Left kidney (tissue), 1 donor: ENCODE measurements at regions not wholly inside any gene's neighbourhood (a gene's known extent, or its start where the extent isn't known, plus 50 kb on each side); places are given as distances from the start of the nearest gene placed in this dataset.

Source experiments
- DNase-seq: peaks from one replicate; pipeline ENCODE4 v3.0.0-alpha.2; 2013

DNA sequence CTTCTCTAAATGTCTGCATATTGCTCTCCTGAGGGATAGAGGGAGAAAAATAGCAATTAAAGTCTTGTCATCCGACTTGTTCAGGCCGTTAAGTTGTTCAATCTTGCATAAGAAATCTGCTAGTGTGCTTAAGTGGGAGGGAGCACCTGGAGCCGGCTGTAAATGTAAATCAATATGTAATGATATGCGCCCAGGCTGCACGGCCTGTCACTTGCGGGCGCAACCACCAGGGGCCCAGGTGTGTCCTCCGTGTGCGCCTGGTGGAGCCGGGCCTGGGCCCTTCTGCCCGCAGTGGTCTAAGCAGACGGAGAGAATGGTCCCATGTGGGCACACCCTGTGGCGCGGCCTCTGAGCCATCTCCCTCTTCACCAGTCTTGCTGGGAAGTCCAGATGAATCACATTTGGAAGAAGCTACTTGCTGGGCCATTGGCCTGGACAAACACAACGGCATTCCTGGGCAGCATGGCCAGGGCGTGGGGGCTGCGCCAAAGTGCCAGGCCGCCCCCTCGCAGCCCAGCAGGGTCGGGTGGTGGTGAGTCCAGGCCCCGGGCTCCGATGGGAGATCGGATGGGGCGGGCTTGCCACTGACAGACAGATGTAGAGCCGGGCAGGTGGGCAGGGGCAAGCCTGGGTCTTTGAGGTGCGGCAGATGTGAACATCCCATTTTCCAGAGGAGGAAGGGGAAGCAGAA, 193.3 kb upstream of the C14orf180 start:
- no peak for DNase-seq

DNA sequence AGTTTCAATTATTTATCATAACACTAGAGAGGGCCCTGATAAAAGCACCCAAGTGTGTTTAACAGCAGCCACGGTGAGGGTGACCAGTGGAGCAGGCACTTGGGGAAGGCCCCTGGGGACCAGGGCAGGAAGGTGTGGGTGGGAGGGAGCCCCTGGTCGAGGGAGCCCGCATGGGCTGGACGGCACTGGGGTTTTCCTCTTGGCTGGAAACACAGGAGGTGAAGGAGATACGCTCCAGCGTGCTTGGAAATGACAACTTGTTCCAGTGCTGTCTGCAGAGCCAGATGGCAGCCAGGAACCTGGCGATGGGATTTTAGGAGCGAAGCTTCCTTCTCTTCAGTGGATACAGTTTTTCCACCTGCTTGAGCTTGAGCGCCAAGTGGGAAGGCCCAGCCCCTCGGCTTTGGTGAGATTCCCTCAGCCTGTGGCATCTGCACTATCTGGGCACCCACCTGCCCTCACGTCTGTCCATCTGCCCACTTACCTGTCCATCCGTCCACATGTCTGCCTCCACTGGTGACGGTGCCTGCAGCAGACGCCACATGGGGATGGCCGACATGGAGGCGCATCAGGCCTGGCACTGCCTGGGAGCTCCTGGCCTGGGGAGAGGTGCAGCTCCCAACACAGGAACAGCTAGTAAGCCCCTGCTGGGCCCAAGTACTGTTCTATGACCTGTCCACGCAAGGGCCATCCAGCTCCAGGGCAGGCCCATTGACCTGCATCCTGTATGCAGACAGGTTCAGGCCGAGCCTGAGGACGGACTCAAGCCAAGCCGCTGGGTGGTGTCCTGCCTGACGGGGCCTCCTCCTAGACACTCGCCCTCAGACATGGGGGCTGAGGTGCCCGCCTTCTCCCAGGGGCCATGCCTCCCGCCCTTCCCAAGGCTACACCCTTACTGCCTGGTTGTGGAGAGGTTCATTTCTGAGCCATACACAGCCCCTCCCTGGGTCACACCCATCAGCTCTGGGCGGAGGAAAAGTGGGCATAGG, 192.2 kb upstream of the C14orf180 start:
- no peak for DNase-seq

DNA sequence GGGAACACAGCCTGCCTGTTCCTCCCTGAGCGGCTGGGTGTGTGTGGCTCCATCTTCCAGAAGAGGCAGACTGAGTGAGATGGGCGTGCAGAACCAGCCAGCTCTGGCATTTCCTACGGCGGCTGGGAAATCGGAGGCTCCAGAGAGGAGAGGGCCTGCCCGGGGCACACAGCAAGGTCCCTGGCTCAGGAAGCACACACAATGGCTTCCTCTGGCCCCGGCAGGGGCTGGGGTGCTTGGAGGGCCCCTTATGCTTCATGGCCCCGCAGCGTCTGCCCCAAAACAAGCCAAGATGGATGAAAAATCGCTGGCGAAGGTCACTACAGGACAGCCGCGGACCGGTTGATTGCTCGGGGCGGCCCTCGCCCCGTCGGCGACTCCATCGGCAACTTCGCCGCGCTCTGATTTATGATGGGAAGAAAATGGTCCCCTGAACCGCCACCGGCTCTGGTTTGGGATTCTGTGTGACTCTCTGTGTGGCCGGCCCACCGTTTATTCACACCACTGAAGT, 191.5 kb upstream of the C14orf180 start:
- no peak for DNase-seq

DNA sequence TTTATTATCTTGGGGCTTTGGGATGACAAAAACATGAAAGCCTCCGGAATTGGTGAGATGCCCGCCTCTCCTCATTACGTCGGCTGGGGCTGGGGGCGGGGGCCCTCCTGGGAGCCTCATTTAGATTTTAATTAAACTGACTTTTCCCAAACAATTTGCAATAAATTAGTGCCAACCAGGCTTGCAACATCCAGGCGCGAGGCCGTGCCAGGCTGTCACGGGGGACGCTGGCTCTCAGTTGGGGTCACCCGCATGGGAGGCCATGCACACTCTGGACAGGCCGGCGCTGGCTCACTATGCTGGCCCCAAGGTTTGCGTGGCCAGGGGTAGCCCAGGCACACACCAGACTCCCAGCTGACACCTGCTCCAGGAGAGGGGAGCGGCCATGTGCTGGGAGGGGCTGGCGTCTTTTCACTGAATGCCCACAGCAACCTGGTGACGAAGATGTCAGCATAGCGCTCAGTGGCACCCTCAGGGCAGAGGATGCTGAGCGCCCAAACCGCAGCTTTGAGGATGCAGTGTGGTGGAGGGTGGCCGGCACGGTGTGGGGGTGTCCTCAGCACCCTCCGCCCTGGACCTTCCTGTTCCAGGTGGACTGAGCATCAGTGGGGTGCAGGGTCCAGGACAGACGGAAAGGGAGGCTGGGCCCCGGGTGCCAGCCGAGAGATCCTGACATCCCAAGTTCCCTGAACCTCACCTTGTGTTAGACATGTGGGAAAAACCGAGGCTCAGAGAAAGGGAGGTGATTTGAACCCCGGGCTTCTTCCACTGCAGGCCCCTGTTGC, 190.8 kb upstream of the C14orf180 start:
- no peak for DNase-seq

DNA sequence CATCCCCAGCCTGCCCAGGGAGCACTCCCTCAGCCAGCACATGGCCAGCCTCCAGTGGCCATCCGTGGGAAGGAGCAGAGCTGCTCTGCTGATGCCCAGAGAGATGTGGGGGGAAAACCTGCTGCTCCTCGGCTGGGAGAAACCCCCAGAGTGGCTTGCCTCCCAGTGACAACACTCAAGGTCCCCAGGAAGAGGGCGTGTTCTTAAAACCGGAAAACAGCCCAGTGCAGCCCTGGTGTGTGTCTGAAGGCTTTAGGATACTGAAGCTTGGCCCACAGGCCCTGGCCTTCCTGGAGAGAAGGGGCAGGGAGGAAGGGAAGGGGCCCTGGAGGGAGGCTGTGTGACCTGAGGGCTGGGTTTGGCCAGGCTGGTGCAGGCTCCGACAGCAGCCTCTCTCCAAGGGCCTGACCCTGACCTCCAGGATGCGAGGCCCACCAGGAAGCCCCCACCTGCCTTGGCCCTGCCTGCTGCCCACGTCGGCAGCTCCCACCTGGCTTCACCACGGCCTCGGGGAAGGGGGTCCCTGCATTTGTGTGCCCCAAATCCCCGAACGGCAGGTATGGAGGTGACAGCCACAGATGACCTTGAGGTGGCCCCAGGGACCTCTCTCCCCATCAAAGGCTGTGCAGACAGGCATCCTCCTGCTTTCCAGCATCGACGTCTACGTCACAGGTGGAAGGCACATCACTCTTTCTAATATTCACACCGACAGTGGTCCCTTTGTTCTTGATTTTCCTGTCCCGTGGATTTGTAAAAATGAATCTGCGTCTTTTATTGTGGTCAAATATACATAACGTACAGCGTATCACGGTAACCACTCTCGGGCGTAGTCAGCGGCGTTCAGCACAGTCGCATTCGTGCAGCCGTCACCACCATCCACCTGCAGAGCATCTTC, 190.0 kb upstream of the C14orf180 start:
- DNase-seq: no peak

DNA sequence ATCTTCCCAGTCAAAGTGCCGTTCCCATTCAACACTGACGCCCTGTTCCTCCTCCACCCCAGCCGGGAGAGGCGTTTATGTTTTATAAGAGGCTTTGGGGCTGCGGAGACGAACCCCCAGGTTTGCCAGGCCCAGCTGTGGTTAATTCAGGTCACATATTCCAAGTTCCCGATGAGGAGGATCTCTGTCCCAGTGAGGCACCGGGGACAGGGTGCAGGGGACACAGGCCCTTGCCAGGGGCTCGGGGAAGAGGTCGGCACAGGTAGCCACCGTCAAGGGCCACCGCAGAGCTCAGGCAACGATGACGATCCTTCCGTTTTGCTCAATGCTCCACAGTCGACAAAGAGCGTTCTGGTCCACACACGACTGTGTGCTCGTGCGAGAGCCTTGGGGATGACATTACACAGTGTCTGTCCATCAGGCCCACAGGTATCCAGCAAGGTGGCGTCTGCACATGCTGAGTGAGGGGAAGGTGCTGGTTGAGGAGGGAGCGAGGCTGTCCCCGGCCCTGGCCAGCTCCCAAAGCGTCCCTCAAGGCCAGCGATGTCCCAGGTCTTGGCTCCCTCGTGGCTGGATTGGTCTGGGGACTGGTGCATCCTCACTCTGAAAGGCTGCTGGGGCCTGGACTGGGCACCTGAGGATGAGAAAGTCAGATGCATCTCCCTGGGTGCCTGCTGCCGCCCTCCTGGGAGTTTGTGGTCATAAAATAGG, 189.2 kb upstream of the C14orf180 start:
- DNase-seq: no peak

DNA sequence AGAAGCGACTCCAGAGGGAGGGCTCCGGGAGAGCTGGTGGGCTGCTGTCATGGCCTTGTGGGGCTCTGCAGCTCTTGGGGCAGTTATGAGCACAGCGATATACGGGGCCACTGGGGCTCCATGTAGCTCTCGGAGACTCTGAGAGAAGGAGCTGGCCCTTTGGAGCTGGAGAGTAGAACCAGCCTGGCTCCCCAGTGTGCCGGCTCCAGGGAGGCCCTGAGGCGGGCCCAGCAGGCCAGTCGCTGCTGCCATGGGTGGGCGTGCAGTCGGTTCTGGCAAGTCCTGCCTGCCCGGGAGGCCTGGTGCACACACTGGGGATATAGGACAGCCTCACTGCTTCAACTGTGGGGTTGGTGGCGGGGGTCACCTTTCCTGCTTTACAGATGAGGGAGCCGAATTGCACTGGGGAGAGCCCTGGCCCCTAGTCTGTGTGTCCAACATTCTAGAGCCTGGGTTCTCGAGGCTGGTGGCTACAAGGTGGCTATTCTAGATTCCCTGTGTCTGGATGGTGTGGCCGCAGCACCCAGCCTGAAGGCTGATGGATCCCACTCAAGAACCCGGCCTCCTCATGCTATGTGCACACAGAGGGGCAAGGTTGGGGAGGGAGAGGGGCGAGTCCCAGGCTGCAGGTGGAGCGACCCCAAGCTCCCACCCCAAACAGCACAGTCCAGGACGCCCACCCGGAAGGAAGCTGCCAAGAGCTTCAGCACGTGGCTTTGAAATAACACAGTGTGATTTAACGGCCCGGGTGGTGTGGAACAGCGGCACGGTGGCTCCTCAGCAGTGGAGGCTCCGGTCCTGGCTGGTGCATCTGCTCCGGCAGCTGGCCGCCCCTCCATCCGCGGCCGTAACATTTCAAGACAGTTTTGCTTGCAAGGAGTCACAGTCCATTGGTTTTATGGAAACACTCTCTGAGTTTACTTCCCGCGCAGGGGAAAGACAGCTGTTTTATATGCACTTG, 188.3 kb upstream of the C14orf180 start:
- DNase-seq: no peak

DNA sequence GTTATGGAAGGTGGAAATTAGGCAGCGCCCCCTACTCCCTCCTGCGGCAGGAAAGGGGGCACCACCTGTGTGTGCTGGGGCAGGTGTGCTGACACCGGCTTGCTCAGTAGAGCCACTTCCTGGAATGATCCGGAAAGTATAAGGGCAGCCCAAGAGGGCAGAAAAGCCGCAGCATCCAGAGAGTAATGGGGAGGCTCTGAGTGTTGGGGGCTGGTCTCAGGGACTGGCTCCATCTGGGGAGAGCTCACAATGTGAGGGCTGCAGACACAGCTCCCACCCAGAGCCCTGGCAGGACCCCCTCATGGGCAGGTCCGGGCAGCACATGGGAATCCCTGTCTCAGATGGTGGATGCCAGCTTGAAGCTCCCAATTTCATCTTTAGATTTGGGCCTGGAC, 187.6 kb upstream of the C14orf180 start:
- no peak for DNase-seq

DNA sequence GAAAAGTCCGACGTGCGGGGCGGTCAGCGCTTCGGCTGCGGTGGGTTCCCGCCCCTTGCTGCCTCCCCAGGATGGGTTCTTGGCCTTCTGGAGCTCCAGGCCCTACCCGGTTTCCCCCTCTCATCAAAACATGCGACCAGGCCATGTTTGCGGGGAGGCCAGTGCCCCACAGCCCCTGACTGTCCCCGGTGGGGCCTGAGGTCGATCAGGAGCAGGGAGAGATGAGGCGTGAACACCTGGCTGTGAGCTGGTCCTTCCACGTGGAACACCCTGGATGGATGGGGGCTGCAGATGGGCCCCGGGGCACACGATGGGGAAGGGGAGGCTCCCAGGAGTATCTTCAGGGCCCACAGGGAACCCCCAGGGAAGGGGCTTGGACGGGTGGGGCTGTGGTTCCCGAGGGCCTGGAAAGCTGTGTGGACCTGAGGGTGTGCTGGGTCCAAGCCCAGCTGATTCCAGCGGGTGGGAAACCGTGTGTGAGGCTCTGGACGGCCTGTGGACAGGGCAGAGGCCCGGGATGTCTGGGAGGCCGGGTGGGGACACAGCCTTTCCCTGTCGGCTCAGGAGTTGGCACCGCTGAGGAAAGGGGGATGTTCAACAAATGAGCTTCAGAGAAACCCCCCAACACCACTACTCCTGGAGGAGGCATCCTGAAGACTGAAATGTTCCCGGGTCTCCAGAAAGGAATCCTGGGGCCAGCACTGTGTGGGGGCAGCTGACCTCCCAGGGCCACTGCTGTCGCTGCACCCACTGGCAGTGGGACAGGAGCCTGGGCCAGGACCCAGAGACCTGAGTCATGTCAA, 187.0 kb upstream of the C14orf180 start:
- no peak for DNase-seq

DNA sequence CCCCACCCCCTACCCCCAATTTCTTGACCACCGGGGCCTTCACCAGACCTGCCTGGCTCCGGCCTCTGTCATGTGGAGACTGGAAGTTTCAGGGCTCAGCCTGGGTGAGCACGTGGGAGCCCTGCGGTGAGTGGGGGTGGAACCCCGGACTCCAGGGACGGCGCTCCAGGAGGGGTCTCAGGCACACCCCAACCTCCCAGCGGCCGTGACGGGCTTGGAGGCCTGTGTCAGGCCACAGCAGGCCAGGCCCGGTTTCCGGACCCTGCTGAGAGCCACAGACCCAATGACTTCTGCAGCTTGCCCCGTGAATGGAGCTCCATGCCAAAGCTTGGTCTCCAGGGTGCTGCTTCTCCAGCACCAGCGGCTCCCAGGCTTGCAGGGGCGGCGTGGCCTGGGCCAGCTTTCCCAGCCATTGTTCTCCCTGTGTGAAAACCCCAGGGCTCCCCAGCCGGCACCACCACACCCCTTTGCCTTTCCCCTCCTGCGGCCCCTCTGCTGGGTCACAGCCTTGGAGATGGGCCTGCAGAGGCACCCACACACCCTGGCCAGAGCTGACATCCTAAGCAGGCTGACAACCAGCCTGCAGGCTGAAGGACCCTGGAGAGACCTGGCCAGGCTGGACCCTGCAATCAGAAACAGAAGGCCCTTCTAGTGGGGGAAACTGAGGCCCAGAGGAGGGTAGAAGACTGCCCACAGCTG, 186.2 kb upstream of the C14orf180 start:
- no peak for DNase-seq

DNA sequence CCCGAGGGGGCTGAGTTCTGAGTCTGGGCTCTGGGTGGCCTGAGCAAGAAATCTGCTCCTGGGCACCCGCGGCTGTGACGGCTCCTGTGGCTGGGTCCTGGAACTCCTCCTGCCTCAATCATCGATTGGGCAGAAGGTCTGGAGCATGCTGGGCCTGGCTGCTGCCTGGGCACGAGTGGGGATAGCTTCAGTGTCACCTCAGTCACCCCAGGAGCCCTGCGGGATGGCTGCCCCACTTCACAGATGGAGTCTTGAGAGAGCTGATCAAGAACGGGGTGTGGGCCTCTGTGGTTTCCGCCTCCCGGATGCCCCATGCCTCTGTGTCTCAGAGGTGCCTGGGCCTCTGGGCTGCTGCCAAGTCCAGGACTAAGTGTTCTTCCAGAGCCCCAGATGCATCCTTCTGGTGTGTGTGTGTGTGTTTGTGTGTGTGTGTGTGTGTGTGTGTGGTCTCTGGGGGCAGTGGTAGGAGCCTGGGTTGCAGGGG, 185.6 kb upstream of the C14orf180 start:
- no peak for DNase-seq

DNA sequence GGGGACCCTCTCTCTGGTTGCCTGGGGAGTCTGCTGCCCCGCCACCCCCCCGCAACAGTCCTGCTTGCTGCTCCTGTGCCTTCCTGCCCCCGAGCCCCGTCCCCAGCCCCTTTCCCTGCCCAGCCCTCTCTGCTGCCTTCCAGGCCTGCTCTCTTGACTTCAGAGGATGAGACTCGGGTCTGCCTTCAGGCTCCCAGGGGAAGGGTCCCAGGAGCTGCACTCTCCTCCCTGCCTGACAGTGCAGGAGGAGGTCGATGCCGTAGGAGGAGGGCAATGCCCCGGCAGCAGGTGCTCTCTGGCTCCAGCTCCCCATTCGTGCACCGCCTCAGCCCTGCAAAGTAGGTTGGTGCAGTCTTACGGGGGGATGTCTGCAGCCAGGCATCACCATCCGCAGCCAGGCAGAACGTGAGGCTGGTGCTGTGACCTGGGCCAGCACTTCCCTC, 185.1 kb upstream of the C14orf180 start:
- no peak for DNase-seq

DNA sequence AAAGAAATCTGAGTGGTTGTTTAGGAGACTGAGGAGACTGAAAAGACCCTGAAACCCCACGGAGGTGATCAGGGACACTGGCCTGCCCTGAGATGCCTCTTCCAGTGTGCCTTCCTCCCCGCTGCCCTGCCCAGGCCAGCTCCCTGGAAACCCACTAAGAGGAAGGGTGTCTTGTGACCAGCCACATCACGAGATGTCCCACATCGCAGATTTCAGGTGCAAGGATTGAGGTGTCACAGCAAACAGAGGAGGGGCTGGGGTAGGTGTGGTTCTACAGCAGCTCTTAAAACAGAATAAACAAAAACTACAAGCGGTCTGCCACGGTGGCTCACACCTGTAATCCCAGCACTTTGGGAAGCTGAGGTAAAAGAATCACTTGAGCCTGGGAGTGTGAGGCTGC, 184.3 kb upstream of the C14orf180 start:
- DNase-seq: no peak

DNA sequence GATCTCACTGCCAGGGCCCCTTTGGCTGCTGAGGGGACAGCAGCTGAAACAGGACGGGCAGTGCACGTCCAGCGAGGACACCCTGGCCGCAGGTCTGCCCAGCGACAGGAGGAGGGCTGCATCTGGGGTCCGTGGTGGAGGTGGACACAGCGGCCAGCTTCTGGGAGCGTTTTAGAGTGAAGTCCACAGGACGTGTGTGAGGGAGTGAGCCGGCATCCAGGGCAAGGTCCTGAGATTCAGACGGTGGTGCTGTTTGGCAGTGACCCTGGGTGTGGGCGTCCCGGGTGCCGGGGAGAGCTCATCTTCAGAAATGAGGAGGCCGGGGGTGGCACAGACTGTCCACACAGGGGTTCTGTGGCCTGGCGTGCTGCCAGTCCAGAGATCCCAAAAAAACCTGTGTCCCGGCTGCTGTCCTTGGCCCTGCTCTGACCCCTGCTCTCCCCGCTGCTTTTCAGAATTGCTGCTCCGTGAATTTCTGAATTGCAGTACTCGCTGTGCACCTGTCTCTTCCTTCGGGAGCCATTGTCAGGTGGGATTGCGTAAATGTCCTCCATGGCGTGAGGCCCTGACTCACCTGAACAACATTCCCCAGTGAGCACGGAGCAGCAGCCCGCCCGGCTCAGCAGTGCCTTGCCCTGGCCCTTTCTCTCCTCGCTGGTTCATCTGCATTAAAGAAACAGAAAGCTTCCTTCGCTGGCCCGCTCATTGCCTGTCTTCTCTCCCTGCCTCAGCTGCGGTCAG, 183.5 kb upstream of the C14orf180 start:
- no peak for DNase-seq

DNA sequence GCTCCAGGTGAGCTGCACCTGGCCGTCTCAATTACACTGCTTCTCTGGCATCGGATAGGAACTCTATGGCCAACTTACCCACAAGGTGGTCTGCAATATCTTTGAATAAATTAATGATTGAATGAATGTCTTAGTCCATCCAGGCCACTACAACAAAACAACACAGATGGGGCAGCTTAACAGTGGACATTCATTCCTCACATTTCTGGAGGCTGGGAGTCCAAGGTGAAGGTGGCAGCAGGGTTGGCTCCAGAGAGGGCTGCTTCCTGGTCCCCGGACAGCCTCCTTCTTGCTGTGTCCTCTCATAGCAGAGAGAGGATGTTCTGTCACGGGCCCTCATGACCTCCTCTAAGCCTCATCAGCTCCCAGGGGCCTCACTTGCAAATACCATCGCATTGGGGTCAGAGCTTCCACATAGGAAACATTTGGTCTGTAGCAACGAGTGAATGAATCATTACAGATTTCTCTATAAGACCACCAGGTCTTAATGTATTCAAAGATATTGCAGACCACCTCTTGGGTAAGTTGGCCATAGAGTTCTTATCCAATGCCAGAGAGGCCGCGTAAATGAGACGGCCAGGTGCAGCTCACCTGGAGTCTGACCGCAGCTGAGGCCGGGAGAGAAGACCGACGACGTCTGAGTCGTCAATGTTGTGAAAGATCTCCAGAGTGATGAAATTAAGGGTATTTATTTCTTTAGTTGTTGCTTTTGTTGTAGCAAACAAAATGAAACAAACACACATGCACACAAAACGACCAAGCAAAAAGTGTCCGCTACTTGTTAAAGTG, 182.7 kb upstream of the C14orf180 start:
- no peak for DNase-seq

DNA sequence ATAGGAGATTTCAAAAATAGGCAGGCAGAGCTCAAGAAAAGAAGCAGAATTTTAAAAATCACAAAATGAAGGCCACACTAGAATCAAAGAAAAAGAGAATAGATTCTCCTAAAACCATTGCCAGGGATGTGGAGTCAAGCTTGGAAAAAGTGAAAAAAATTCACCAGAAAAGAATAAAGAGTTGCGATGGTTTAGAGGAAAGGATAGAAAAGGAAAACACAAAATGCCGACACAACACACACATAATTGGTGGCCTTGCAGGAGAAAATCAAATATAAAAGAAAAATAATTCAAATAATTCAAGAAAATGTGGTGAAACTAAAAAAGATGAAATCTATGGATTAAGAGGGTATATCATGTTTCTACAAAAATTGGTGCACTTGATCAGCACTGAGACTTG, 181.6 kb upstream of the C14orf180 start:
- no peak for DNase-seq
